CD14-positive monocyte (primary cell): ENCODE measurements at regions not wholly inside any gene's neighbourhood (a gene's known extent, or its start where the extent isn't known, plus 50 kb on each side); places are given as distances from the start of the nearest gene placed in this dataset.

ENCODE experiments used
- DNase-seq, 3 donors: peaks; one replicate each; pipeline ENCODE4 v3.0.0-alpha.2; 2011 to 2022
- H2AFZ ChIP-seq: 2 replicates; pipeline ENCODE4 v1.6.0; 2012; ENCODE audit warnings: mild to moderate bottlenecking, low read depth, low read length, inconsistent platforms; ENCODE audit not compliant: insufficient read depth, poor library complexity, severe bottlenecking
- H3K27ac ChIP-seq, 2 donors: 1 replicate in 1 of 2; 2 replicates in 1 of 2; pipeline ENCODE4 v1.5.1; 2012 to 2013; ENCODE audit warnings: low read length in 2 of 2, control low read depth in 1 of 2, inconsistent platforms in 1 of 2, low read depth in 1 of 2, mild to moderate bottlenecking in 1 of 2
- H3K27me3 ChIP-seq, 2 donors: one replicate each; pipeline versions ENCODE4 v1.6.0 to v1.6.1; 2011 to 2013; ENCODE audit warnings: low read length in 2 of 2; ENCODE audit not compliant: control insufficient read depth in 2 of 2, insufficient read depth in 2 of 2
- H3K36me3 ChIP-seq, 2 donors: replicated peaks in 1 of 2; 1 replicate in 1 of 2; 2 replicates in 1 of 2; pipeline versions ENCODE4 v1.5.1 to v1.6.1; 2012 to 2013; ENCODE audit warnings: low read length in 2 of 2, control low read depth in 1 of 2, inconsistent platforms in 1 of 2, mild to moderate bottlenecking in 1 of 2; ENCODE audit not compliant: insufficient read depth in 2 of 2, control insufficient read depth in 1 of 2
- H3K4me1 ChIP-seq, 2 donors: 1 replicate in 1 of 2; 2 replicates in 1 of 2; pipeline versions ENCODE4 v1.5.1 to v1.6.1; 2012 to 2013; ENCODE audit warnings: low read length in 2 of 2, control low read depth in 1 of 2, inconsistent platforms in 1 of 2, mild to moderate bottlenecking in 1 of 2, moderate library complexity in 1 of 2; ENCODE audit not compliant: insufficient read depth in 2 of 2, control insufficient read depth in 1 of 2
- H3K4me2 ChIP-seq: replicated peaks from 2 replicates; pipeline ENCODE3; 2012; ENCODE audit warnings: low read length, moderate library complexity, mild to moderate bottlenecking; ENCODE audit not compliant: poor library complexity, severe bottlenecking; ENCODE audit errors: extremely low read depth
- H3K4me3 ChIP-seq, 3 experiments: fragments of 200-600 bp in 1 of 3; sonication (generic) in 1 of 3; replicated peaks in 1 of 3; 1 replicate in 2 of 3; 2 replicates in 1 of 3; pipeline ENCODE4 v1.5.1; 2011 to 2013; ENCODE audit warnings: low read length in 3 of 3, mild to moderate bottlenecking in 3 of 3, control low read depth in 2 of 3, low read depth in 2 of 3, inconsistent platforms in 1 of 3, moderate library complexity in 1 of 3
- H3K79me2 ChIP-seq: 2 replicates; pipeline ENCODE4 v1.6.0; 2012; ENCODE audit warnings: mild to moderate bottlenecking, control low read depth, inconsistent platforms, low read length, moderate library complexity; ENCODE audit not compliant: insufficient read depth
- H3K9ac ChIP-seq: 2 replicates; pipeline ENCODE4 v1.6.0; 2017; ENCODE audit warnings: low read length, mild to moderate bottlenecking; ENCODE audit not compliant: insufficient read depth, poor library complexity, severe bottlenecking
- H3K9me3 ChIP-seq, 2 donors: replicated peaks in 1 of 2; 1 replicate in 1 of 2; 2 replicates in 1 of 2; pipeline versions ENCODE4 v1.5.1 to v1.6.1; 2012 to 2013; ENCODE audit warnings: low read length in 2 of 2, control low read depth in 1 of 2; ENCODE audit not compliant: control insufficient read depth in 1 of 2, insufficient read depth in 1 of 2
- H4K20me1 ChIP-seq: 2 replicates; pipeline ENCODE4 v1.6.0; 2012; ENCODE audit warnings: mild to moderate bottlenecking, low read length, control low read depth, moderate library complexity; ENCODE audit not compliant: insufficient read depth
- H3K27ac Mint-ChIP-seq, 7 donors: one replicate each; pipeline ENCODE4 v1.8.0; 2020; ENCODE audit warnings: mild to moderate bottlenecking in 7 of 7, mixed read lengths in 7 of 7, moderate library complexity in 6 of 7, inconsistent platforms in 2 of 7
- H3K27me3 Mint-ChIP-seq, 3 donors: one replicate each; pipeline ENCODE4 v1.8.0; 2021 to 2022; ENCODE audit warnings: low read depth in 3 of 3, mild to moderate bottlenecking in 3 of 3, mixed read lengths in 3 of 3, moderate library complexity in 3 of 3, inconsistent platforms in 1 of 3
- H3K36me3 Mint-ChIP-seq, 2 donors: one replicate each; pipeline ENCODE4 v1.8.0; 2020; ENCODE audit warnings: mixed read lengths in 2 of 2, inconsistent platforms in 1 of 2, mild to moderate bottlenecking in 1 of 2
- H3K4me1 Mint-ChIP-seq: one replicate; pipeline ENCODE4 v1.8.0; 2020; ENCODE audit warnings: mild to moderate bottlenecking, mixed read lengths
- H3K4me3 Mint-ChIP-seq, 2 donors: one replicate each; pipeline ENCODE4 v1.8.0; 2020; ENCODE audit warnings: mild to moderate bottlenecking in 2 of 2, mixed read lengths in 2 of 2, moderate library complexity in 1 of 2
- H3K9me3 Mint-ChIP-seq, 7 donors: one replicate each; pipeline ENCODE4 v1.8.0; 2020 to 2022; ENCODE audit warnings: mixed read lengths in 7 of 7, mild to moderate bottlenecking in 6 of 7, moderate library complexity in 6 of 7, inconsistent platforms in 2 of 7
- CTCF ChIP-seq: fragments of 200-600 bp; IDR thresholded peaks from one replicate; pipeline ENCODE4 v1.8.0; 2022; ENCODE audit warnings: antibody characterized with exemption, mild to moderate bottlenecking
- WGBS: methylation state at CpG from one replicate; pipeline ENCODE4 v1.1.5; 2013; ENCODE audit warnings: missing lambda C conversion rate; ENCODE audit not compliant: insufficient coverage; 5-methylcytosine and 5-hydroxymethylcytosine counted together
- intact Hi-C, 2 donors: fragments of 100-400 bp; cut with micrococcal nuclease; formaldehyde crosslinking; loops; one replicate each; pipeline versions ENCODE4 v1.15.0 to v1.15.1; 2023

- Histone ChIP-seq H3K9ac (no peak overlapping the region), H3K36me3 (no peaks in the 10 kb centered on the region), H4K20me1 (no peaks in the 10 kb centered on the region), H3K4me3 (no peak overlapping the region), H3K79me2 (no peaks in the 10 kb centered on the region), H3K4me1 (no peaks in the 10 kb centered on the region), H3K27me3 (no peaks in the 10 kb centered on the region), H3K9me3 (no peaks in the 10 kb centered on the region), H3K27ac (no peak overlapping the region), H2AFZ (no peak overlapping the region), H3K4me2 (no peak overlapping the region)
- DNase-seq = no peak
- no peaks in the 10 kb centered on the region for H3K4me1 Mint-ChIP-seq
- intact Hi-C loops = no loop called here
- no peak overlapping the region for H3K4me3 Mint-ChIP-seq
- H3K36me3 Mint-ChIP-seq = no peaks in the 10 kb centered on the region
- no CpG with 5 or more reads among the region's 1 CpG for WGBS
- no peak for TF ChIP-seq CTCF
- no peaks in the 10 kb centered on the region for H3K27me3 Mint-ChIP-seq
- no peak overlapping the region for H3K27ac Mint-ChIP-seq
- H3K9me3 Mint-ChIP-seq = peaks cover 0 to 4% (median 0%) of the 10 kb centered on the region in 7 donors
These were observed 523.0 kb downstream of the METTL15 start for GRCh38 chr11:28631148-28631547.

- H3K27me3 ChIP-seq = no peaks in the 10 kb centered on the region
- no peak overlapping the region for H3K9ac ChIP-seq
- H3K27ac Mint-ChIP-seq = no peak overlapping the region
- TF ChIP-seq CTCF = no peak
- no peaks in the 10 kb centered on the region for H3K79me2 ChIP-seq
- no peaks in the 10 kb centered on the region for H3K36me3 Mint-ChIP-seq
- no CpG with 5 or more reads among the region's 3 CpGs for WGBS
- DNase-seq = no peak
- H3K27ac ChIP-seq = no peak overlapping the region
- H3K9me3 Mint-ChIP-seq = peaks cover 0 to 4% (median 2%) of the 10 kb centered on the region in 7 donors
- H3K4me3 Mint-ChIP-seq = no peak overlapping the region
- H3K27me3 Mint-ChIP-seq = no peaks in the 10 kb centered on the region
- H2AFZ ChIP-seq = no peak overlapping the region
- H4K20me1 ChIP-seq = no peaks in the 10 kb centered on the region
- H3K36me3 ChIP-seq = no peaks in the 10 kb centered on the region
- H3K4me3 ChIP-seq = no peak overlapping the region
- H3K4me1 Mint-ChIP-seq = no peaks in the 10 kb centered on the region
- intact Hi-C loops = no loop called here
- H3K9me3 ChIP-seq = no peaks in the 10 kb centered on the region
- H3K4me2 ChIP-seq = no peak overlapping the region
- no peaks in the 10 kb centered on the region for H3K4me1 ChIP-seq
These were observed 521.0 kb downstream of the METTL15 start for GRCh38 chr11:28629235-28629634.
